CD4-positive, alpha-beta T cell (primary cell): ENCODE measurements at regions not wholly inside any gene's neighbourhood (a gene's known extent, or its start where the extent isn't known, plus 50 kb on each side); places are given as distances from the start of the nearest gene placed in this dataset.
"Not testable (repeated sequence)": the region's sequence is repeated elsewhere in the genome, so short reads cannot be mapped to it uniquely, and the experiment has no call there.

ENCODE experiments used
- ATAC-seq: fragments of 200-7000 bp; cut with Tn5 transposase; one replicate; pipeline ENCODE4 v1.10.0; 2022; ENCODE audit warnings: mild to moderate bottlenecking; ENCODE audit not compliant: poor library complexity
- CTCF ChIA-PET: fragments of 350-600 bp; sonication (Branson Sonifier 250); formaldehyde crosslinking; loops from one replicate; lab custom pipeline; 2021; ENCODE audit warnings: antibody characterized with exemption, inconsistent platforms; lab: Charles Lee
- POLR2A ChIA-PET: fragments of 350-600 bp; sonication (Branson Sonifier 250); formaldehyde crosslinking; loops from one replicate; lab custom pipeline; 2021; ENCODE audit warnings: antibody characterized with exemption, inconsistent platforms; lab: Charles Lee
- DNase-seq, 14 experiments: peaks; one replicate each; pipeline ENCODE4 v3.0.0-alpha.2; 2013 to 2020; ENCODE audit warnings: mixed read lengths in 2 of 14
- H3K27ac ChIP-seq, 2 donors: one replicate each; pipeline versions ENCODE4 v1.5.1 to v1.7.0; 2013; ENCODE audit warnings: low read length in 2 of 2, low read depth in 1 of 2, mild to moderate bottlenecking in 1 of 2
- H3K27me3 ChIP-seq, 2 experiments: 1 replicate in 1 of 2; 2 replicates in 1 of 2; pipeline versions ENCODE4 v1.6.1 to v1.7.0; 2013; ENCODE audit warnings: low read length in 2 of 2, control low read depth in 1 of 2, mild to moderate bottlenecking in 1 of 2, moderate library complexity in 1 of 2; ENCODE audit not compliant: insufficient read depth in 2 of 2, control insufficient read depth in 1 of 2
- H3K36me3 ChIP-seq: one replicate; pipeline ENCODE4 v1.6.1; 2013; ENCODE audit warnings: low read length, control low read depth; ENCODE audit not compliant: insufficient read depth
- H3K4me1 ChIP-seq: one replicate; pipeline ENCODE4 v1.6.1; 2013; ENCODE audit warnings: low read length, control low read depth; ENCODE audit not compliant: insufficient read depth
- H3K4me3 ChIP-seq: one replicate; pipeline ENCODE4 v1.5.1; 2013; ENCODE audit warnings: mild to moderate bottlenecking, low read length, moderate library complexity
- H3K9me3 ChIP-seq, 2 experiments: 1 replicate in 1 of 2; 2 replicates in 1 of 2; pipeline versions ENCODE4 v1.6.1 to v1.7.0; 2013; ENCODE audit warnings: low read length in 2 of 2, mild to moderate bottlenecking in 2 of 2, control low read depth in 1 of 2, moderate library complexity in 1 of 2; ENCODE audit not compliant: control insufficient read depth in 1 of 2, insufficient read depth in 1 of 2
- H3K27ac Mint-ChIP-seq: one replicate; pipeline ENCODE4 v1.8.0; 2020; ENCODE audit warnings: mixed read lengths
- H3K27me3 Mint-ChIP-seq: one replicate; pipeline ENCODE4 v1.8.0; 2021; ENCODE audit warnings: mixed read lengths
- H3K36me3 Mint-ChIP-seq: one replicate; pipeline ENCODE4 v1.8.0; 2021; ENCODE audit warnings: low read depth, mixed read lengths
- H3K4me1 Mint-ChIP-seq: one replicate; pipeline ENCODE4 v1.8.0; 2021; ENCODE audit warnings: low read depth, mixed read lengths
- H3K4me3 Mint-ChIP-seq: one replicate; pipeline ENCODE4 v1.8.0; 2020; ENCODE audit warnings: mild to moderate bottlenecking, mixed read lengths
- H3K9me3 Mint-ChIP-seq: one replicate; pipeline ENCODE4 v1.8.0; 2020; ENCODE audit warnings: mixed read lengths
- intact Hi-C, 2 experiments: fragments of 100-400 bp; cut with DNase I in 1 of 2; cut with micrococcal nuclease in 1 of 2; formaldehyde crosslinking; loops; one replicate each; pipeline versions ENCODE4 v1.15.1 to v1.9.0; 2023 to 2025; cut with DNase I, micrococcal nuclease
- TF ChIP-seq, protein P1 (sequence below): fragments of 200-600 bp; IDR thresholded peaks from one replicate; pipeline ENCODE4 v1.8.0; 2022; ENCODE audit warnings: antibody characterized with exemption, mild to moderate bottlenecking

GRCh38 chr5:92694067-92694466 lies 887.0 kb downstream of the NR2F1-AS1 start:
- DNase-seq (no peak), ATAC-seq (no peak)
- Histone ChIP-seq H3K4me3 (no peak overlapping the region), H3K36me3 (no peaks in the 10 kb centered on the region), H3K27me3 (no peaks in the 10 kb centered on the region), H3K4me1 (no peaks in the 10 kb centered on the region), H3K9me3 (peaks cover 0 to 5% of the 10 kb centered on the region in 2 experiments), H3K27ac (no peak overlapping the region)
- ChIA-PET CTCF (no interaction called here), POLR2A (no interaction called here)
- Mint-ChIP-seq H3K27me3 (no peaks in the 10 kb centered on the region), H3K9me3 (peaks cover 7% of the 10 kb centered on the region), H3K27ac (no peak overlapping the region), H3K36me3 (no peaks in the 10 kb centered on the region), H3K4me3 (no peak overlapping the region), H3K4me1 (no peaks in the 10 kb centered on the region)
- intact Hi-C loops: no loop called here
- TF ChIP-seq, protein P1, sequence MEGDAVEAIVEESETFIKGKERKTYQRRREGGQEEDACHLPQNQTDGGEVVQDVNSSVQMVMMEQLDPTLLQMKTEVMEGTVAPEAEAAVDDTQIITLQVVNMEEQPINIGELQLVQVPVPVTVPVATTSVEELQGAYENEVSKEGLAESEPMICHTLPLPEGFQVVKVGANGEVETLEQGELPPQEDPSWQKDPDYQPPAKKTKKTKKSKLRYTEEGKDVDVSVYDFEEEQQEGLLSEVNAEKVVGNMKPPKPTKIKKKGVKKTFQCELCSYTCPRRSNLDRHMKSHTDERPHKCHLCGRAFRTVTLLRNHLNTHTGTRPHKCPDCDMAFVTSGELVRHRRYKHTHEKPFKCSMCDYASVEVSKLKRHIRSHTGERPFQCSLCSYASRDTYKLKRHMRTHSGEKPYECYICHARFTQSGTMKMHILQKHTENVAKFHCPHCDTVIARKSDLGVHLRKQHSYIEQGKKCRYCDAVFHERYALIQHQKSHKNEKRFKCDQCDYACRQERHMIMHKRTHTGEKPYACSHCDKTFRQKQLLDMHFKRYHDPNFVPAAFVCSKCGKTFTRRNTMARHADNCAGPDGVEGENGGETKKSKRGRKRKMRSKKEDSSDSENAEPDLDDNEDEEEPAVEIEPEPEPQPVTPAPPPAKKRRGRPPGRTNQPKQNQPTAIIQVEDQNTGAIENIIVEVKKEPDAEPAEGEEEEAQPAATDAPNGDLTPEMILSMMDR: no peak

DNA sequence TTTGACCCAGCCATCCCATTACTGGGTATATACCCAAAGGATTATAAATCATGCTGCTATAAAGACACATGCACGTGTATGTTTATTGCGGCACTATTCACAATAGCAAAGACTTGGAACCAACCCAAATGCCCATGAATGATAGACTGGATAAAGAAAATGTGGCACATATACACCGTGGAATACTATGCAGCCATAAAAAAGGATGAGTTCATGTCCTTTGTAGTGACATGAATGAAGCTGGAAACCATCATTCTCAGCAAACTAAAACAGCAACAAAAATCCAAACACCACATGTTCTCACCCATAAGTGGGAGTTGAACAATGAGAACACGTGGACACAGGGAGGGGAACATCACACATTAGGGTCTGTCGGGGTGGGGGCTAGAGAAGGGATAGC lies 889.1 kb downstream of the NR2F1-AS1 start:
- H3K4me1 ChIP-seq, ATAC-seq, H3K27ac ChIP-seq, H3K27me3 Mint-ChIP-seq, DNase-seq, H3K4me3 ChIP-seq, CTCF ChIA-PET, H3K4me3 Mint-ChIP-seq, H3K9me3 ChIP-seq, POLR2A ChIA-PET, H3K27ac Mint-ChIP-seq, H3K36me3 ChIP-seq, intact Hi-C loops, H3K36me3 Mint-ChIP-seq, H3K4me1 Mint-ChIP-seq, H3K9me3 Mint-ChIP-seq, H3K27me3 ChIP-seq: not testable (repeated sequence)

DNA sequence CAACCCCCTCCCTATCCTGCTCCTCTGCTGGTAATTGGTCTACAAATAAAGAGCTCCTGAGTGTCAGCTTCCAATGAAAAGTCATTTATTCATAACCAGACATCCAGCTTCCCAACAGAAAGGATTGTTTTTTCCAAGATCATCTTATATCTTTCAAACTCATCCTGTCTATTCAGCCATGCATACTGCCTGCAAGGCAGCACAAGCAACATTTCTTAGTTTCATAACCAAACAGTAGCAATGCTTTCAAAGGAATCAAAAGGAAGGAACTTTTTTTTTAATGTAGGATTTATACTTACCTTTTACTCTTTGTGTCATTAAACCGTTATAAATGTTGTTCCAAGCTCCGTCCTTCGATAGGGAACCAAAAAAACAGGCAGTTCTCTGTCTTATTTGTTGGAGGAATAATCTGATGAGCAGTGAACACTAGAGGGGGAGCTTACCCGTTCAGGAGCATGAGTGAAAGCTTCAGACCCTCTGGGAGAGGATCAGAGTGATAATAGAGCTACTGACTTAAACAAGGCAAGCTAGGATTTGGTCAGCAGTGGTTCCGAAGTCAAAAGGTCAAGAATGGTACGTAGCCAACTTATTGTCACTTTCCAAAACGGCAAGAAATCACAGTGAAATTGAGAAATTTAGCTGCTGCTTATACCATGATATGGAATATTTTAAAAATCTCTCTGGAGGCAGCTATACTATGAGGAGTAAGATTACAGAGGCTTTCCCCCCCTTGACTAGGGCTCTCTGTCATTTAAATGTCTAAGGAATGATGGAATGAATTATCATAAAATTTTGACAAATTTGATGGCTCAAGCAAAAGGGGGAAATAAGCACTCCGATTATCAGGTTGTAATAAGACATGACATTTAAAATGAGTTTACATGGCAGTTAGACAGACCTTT lies 892.9 kb downstream of the NR2F1-AS1 start:
- ChIA-PET POLR2A (no interaction called here), CTCF (no interaction called here)
- intact Hi-C loops: no loop called here
- H3K36me3 ChIP-seq: no peaks in the 10 kb centered on the region
- H3K4me1 Mint-ChIP-seq: no peaks in the 10 kb centered on the region
- H3K27ac Mint-ChIP-seq: no peak overlapping the region
- H3K36me3 Mint-ChIP-seq: no peaks in the 10 kb centered on the region
- no peaks in the 10 kb centered on the region for H3K27me3 ChIP-seq
- H3K4me3 Mint-ChIP-seq: no peak overlapping the region
- H3K9me3 ChIP-seq: peaks cover 0 to 10% of the 10 kb centered on the region in 2 experiments
- H3K27me3 Mint-ChIP-seq: no peaks in the 10 kb centered on the region
- H3K4me1 ChIP-seq: no peaks in the 10 kb centered on the region
- H3K4me3 ChIP-seq: no peak overlapping the region
- no peak overlapping the region for H3K27ac ChIP-seq
- DNase-seq (no peak), ATAC-seq (no peak)
- TF ChIP-seq, protein P1: no peak
- H3K9me3 Mint-ChIP-seq: peaks cover 12% of the 10 kb centered on the region

- Mint-ChIP-seq H3K27me3 (no peaks in the 10 kb centered on the region), H3K27ac (no peak overlapping the region), H3K4me3 (no peak overlapping the region), H3K4me1 (no peaks in the 10 kb centered on the region), H3K9me3 (peaks cover 2% of the 10 kb centered on the region), H3K36me3 (no peaks in the 10 kb centered on the region)
- no peak overlapping the region for H3K27ac ChIP-seq
- H3K4me3 ChIP-seq: no peak overlapping the region
- no peaks in the 10 kb centered on the region for H3K9me3 ChIP-seq
- ATAC-seq: no peak
- no peak for DNase-seq
- no peaks in the 10 kb centered on the region for H3K27me3 ChIP-seq
- no peaks in the 10 kb centered on the region for H3K36me3 ChIP-seq
- H3K4me1 ChIP-seq: no peaks in the 10 kb centered on the region
- POLR2A ChIA-PET: no interaction called here
- intact Hi-C loops: no loop called here
- CTCF ChIA-PET: no interaction called here
- TF ChIP-seq, protein P1: no peak
Observed at GRCh38 chr5:92678640-92679039, 902.4 kb downstream of the NR2F1-AS1 start.
